SK-N-MC (cell line): ENCODE measurements at regions not wholly inside any gene's neighbourhood (a gene's known extent, or its start where the extent isn't known, plus 50 kb on each side); places are given as distances from the start of the nearest gene placed in this dataset.

Experiments
- EZH2 ChIP-seq: fragments of 200-600 bp; sonication (generic); IDR thresholded peaks from one replicate; pipeline ENCODE4 v1.6.1; 2017; ENCODE audit warnings: antibody characterized with exemption
- FOXP2 ChIP-seq: optimal IDR thresholded peaks from 2 replicates; pipeline ENCODE3; 2011; ENCODE audit warnings: mild to moderate bottlenecking, moderate library complexity; ENCODE audit not compliant: insufficient read depth; ENCODE audit errors: extremely low read length, control extremely low read depth
- POLR2AphosphoS5 ChIP-seq: IDR thresholded peaks from 2 replicates; pipeline ENCODE4 v1.6.1; 2012; ENCODE audit warnings: mild to moderate bottlenecking, low read depth, low read length, borderline replicate concordance

DNA sequence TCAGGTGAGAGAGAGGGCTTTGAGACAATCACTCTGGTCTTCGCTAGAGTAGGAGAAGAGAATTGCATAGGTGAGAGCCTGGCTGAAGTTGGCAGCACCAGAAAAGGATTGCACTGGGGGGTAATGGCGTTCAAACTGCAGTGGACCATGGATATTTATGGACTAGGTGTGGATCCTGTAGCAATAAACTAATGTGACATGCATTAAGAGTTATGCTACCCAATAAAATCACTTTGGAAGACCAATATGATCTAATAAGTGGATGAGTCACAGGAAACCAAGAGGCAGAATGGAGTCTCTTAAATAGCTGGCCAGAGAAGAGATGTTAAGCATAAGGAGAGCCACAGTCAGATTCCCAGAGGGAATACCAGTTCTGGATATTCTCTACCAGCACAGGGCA is 259.8 kb downstream of the FBXO8 start:
- TF ChIP-seq POLR2AphosphoS5 (no peak), EZH2 (no peak), FOXP2 (no peak)
